Activated B cell treated with CpG ODN at 0.5 μM for 24 hours (primary cell): ENCODE measurements at regions not wholly inside any gene's neighbourhood (a gene's known extent, or its start where the extent isn't known, plus 50 kb on each side); places are given as distances from the start of the nearest gene placed in this dataset.
"Not testable (repeated sequence)": the region's sequence is repeated elsewhere in the genome, so short reads cannot be mapped to it uniquely, and the experiment has no call there.

ENCODE experiments used
- ATAC-seq: fragments of 200-7000 bp; cut with Tn5 transposase; one replicate; pipeline ENCODE4 v1.10.0; 2021; ENCODE audit warnings: low read depth, mild to moderate bottlenecking, moderate library complexity
- CTCF ChIA-PET: fragments of 350-600 bp; sonication (Branson Sonifier 250); formaldehyde crosslinking; loops from one replicate; lab custom pipeline; 2021; ENCODE audit warnings: antibody characterized with exemption; lab: Charles Lee
- POLR2A ChIA-PET: fragments of 350-600 bp; sonication (Branson Sonifier 250); formaldehyde crosslinking; loops from one replicate; lab custom pipeline; 2021; ENCODE audit warnings: antibody characterized with exemption; lab: Charles Lee
- DNase-seq: peaks from one replicate; pipeline ENCODE4 v3.0.0; 2022
- H3K27ac Mint-ChIP-seq: one replicate; pipeline ENCODE4 v1.8.0; 2020; ENCODE audit warnings: mixed read lengths
- H3K27me3 Mint-ChIP-seq: one replicate; pipeline ENCODE4 v1.8.0; 2021; ENCODE audit warnings: mixed read lengths
- H3K36me3 Mint-ChIP-seq: one replicate; pipeline ENCODE4 v1.8.0; 2021; ENCODE audit warnings: low read depth, mixed read lengths
- H3K4me1 Mint-ChIP-seq: one replicate; pipeline ENCODE4 v1.8.0; 2021; ENCODE audit warnings: mixed read lengths
- H3K4me3 Mint-ChIP-seq: one replicate; pipeline ENCODE4 v1.8.0; 2020; ENCODE audit warnings: mild to moderate bottlenecking, mixed read lengths
- H3K9me3 Mint-ChIP-seq: one replicate; pipeline ENCODE4 v1.8.0; 2020; ENCODE audit warnings: mixed read lengths
- CTCF ChIP-seq: fragments of 200-600 bp; IDR thresholded peaks from one replicate; pipeline ENCODE4 v1.8.0; 2022; ENCODE audit warnings: antibody characterized with exemption, mild to moderate bottlenecking
- intact Hi-C: fragments of 100-400 bp; cut with micrococcal nuclease; formaldehyde crosslinking; loops from one replicate; pipeline ENCODE4 v1.15.1; 2024

DNA sequence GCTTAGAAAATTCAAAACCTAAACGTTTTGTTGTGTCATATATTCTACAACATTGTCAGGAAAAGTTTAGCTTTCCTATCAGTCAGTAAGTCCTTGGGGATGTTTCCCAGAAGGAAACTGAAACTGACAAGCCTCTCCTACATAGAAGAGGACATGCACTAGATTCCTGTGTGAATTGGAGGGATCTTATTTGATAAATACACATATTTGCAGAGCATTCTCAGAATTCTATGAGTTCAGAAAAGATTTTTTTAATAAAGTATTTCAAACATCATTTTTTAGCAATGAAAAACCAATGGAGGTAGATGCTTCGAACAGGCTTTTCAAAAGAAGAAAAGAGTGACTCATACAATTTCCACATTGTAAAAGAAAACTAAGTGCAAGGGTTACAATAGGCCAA is 1706.7 kb downstream of the SUCLG1 start:
- Mint-ChIP-seq H3K4me3 (no peak overlapping the region), H3K9me3 (peaks cover 28% of the 10 kb centered on the region), H3K36me3 (no peaks in the 10 kb centered on the region), H3K4me1 (no peaks in the 10 kb centered on the region), H3K27ac (no peak overlapping the region), H3K27me3 (no peaks in the 10 kb centered on the region)
- no peak for TF ChIP-seq CTCF
- POLR2A ChIA-PET, result no interaction called here
- DNase-seq, result no peak
- no peak for ATAC-seq
- CTCF ChIA-PET, result no interaction called here
- intact Hi-C loops, result no loop called here

DNA sequence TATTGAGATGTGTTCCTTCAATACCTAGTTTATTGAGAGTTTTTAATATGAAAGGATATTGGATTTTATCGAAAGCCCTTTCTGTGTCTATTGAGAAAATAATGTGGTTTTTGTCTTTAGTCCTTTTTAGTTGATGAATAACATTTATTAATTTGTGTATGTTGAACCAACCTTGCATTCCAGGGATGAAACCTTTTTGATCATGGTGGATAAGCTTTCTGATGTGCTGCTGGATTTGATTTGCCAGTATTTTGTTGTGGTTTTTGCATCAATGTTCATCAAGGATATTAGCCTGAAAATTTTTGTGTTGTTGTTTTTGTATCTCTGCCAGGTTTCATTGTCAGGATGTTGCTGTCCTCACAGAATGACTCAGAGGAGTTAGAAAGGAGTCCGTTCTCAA is 1710.4 kb downstream of the SUCLG1 start:
- DNase-seq, result no peak
- ChIA-PET CTCF (no interaction called here), POLR2A (no interaction called here)
- Mint-ChIP-seq H3K27ac (no peak overlapping the region), H3K36me3 (no peaks in the 10 kb centered on the region), H3K4me3 (no peak overlapping the region), H3K27me3 (no peaks in the 10 kb centered on the region), H3K4me1 (no peaks in the 10 kb centered on the region), H3K9me3 (peaks cover 30% of the 10 kb centered on the region)
- TF ChIP-seq CTCF, result no peak
- intact Hi-C loops, result no loop called here
- no peak for ATAC-seq

DNA sequence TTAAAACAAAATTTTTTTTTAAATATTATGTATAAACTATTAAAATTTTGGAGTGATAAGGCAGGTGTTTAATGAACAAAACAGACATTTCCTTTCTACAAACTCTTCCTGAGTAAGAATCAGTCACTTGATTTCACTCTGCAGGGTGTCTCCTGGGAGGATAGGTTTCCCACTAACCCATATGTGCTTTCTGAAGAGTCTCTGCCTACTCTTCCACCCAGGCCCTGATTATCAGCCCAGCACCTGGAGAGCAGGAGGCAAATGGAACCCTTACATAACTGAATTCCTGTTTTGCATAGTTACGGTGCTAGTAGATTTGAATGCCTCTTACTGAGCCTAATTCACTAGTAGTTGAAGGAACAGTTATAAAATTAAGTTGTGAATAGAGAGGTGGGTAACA is 1718.6 kb downstream of the SUCLG1 start:
- no peak for ATAC-seq
- no peaks in the 10 kb centered on the region for H3K36me3 Mint-ChIP-seq
- no peak for DNase-seq
- no peaks in the 10 kb centered on the region for H3K27me3 Mint-ChIP-seq
- TF ChIP-seq CTCF, result no peak
- ChIA-PET POLR2A (no interaction called here), CTCF (no interaction called here)
- no peak overlapping the region for H3K27ac Mint-ChIP-seq
- intact Hi-C loops, result no loop called here
- no peaks in the 10 kb centered on the region for H3K4me1 Mint-ChIP-seq
- no peak overlapping the region for H3K4me3 Mint-ChIP-seq
- peaks cover 19% of the 10 kb centered on the region for H3K9me3 Mint-ChIP-seq

DNA sequence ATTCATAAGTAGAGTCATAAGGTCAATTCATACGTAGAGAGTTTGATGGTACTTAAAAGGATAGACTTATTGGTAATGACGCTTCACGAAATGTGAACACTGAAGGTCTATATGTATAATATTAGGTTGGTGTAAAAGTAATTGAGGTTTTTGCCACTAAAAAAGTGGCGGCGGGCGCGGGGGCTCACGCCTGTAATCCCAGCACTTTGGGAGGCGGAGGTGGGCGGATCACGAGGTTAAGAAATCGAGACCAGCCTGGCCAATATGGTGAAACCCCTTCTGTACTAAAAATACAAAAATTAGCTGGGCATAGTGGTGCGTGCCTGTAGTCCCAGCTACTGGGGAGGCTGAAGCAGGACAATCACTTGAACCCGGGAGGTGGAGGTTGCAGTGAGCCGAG is 1721.1 kb downstream of the SUCLG1 start:
- intact Hi-C loops, H3K36me3 Mint-ChIP-seq, H3K4me1 Mint-ChIP-seq, POLR2A ChIA-PET, CTCF ChIA-PET, ATAC-seq, DNase-seq, H3K4me3 Mint-ChIP-seq, H3K27ac Mint-ChIP-seq, H3K27me3 Mint-ChIP-seq: not testable (repeated sequence)
- H3K9me3 Mint-ChIP-seq, result peaks cover 18% of the 10 kb centered on the region

DNA sequence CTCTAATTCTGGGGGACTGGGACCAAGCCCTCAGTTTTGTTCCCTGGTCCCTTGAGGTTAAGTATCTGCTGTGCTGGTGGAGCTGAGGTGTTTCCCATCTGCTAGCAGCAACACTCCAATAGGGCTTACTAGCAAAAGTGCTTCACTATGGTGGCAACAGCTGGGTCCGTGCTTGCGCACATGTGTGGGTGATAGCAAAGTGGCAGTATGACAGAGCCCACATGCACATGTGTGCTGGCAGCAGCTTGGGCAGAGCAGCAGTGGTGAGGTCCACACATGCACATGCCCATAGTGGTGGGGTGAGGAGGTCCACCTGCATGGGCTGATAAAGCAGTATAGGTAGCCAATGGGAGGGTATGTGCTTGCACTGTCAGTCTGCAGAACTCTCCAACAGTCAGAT is 1723.7 kb downstream of the SUCLG1 start:
- no peak for TF ChIP-seq CTCF
- DNase-seq (no peak), ATAC-seq (no peak)
- Mint-ChIP-seq H3K27me3 (no peaks in the 10 kb centered on the region), H3K36me3 (no peaks in the 10 kb centered on the region), H3K9me3 (peaks cover 12% of the 10 kb centered on the region), H3K4me3 (no peak overlapping the region), H3K4me1 (no peaks in the 10 kb centered on the region), H3K27ac (no peak overlapping the region)
- ChIA-PET CTCF (no interaction called here), POLR2A (no interaction called here)
- intact Hi-C loops, result no loop called here

- no peaks in the 10 kb centered on the region for H3K4me1 Mint-ChIP-seq
- no peaks in the 10 kb centered on the region for H3K36me3 Mint-ChIP-seq
- DNase-seq, result no peak
- H3K27me3 Mint-ChIP-seq, result no peaks in the 10 kb centered on the region
- TF ChIP-seq CTCF, result no peak
- no peak overlapping the region for H3K4me3 Mint-ChIP-seq
- ATAC-seq, result no peak
- intact Hi-C loops, result no loop called here
- H3K9me3 Mint-ChIP-seq, result peaks cover 9% of the 10 kb centered on the region
- CTCF ChIA-PET, result no interaction called here
- POLR2A ChIA-PET, result no interaction called here
- H3K27ac Mint-ChIP-seq, result no peak overlapping the region
Observed at GRCh38 chr2:82731824-82732223, 1727.3 kb downstream of the SUCLG1 start.
